Stimulated activated CD4-positive, alpha-beta T cell treated with anti-CD3 and anti-CD28 coated beads, TNF-alpha, amount 100 ng/mL, for 4 hours (primary cell): ENCODE measurements at regions not wholly inside any gene's neighbourhood (a gene's known extent, or its start where the extent isn't known, plus 50 kb on each side); places are given as distances from the start of the nearest gene placed in this dataset.

Experiments
- DNase-seq, 3 experiments: peaks; one replicate each; pipeline ENCODE4 v3.0.0-alpha.2; 2020; ENCODE audit warnings: low read depth in 3 of 3

DNA sequence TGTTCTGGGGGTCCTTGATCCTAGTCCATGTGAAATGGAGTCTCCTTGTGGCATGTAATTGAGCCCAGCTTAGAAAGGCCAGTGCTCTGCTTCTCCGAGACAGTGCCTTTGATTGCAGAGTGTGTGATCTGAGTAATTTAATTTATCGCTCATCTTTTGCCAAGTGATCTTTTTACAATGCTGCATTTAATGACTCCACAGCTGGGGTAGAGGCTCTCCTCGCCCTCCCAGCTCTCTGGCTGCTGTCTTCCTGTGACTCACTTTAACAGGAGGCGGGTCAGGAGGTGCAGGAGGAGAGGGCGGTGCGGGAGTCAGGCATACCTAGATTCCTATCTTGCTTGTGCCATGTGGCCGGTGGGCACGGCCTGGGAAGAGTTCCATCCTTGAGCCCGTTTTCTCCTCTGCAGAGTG is 113.4 kb upstream of the FOXF1 start:
- DNase-seq: no peak

GRCh38 chr16:86398201-86398600 is 112.1 kb upstream of the FOXF1 start:
- DNase-seq: no peak

DNA sequence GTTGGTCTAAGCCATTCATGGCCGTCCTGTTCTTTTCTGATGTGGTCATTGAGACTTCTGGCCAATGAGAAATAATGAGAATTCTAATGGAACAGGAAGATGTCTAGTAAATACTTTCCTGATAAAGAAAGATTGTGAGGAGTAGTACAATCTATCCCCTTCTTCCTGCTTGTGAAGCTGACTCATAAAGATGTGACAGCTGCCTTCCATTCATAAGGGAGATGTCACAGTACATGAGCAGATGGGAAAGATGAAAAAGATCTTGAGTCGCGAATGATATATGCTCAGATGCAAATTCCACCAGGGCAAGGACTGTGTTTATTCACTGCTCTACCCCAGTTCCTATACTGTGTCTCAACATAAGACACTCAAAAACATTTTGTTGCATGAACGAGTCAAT is 111.7 kb upstream of the FOXF1 start:
- DNase-seq: no peak

GRCh38 chr16:86401126-86401525 is 109.2 kb upstream of the FOXF1 start:
- DNase-seq: no peak

DNA sequence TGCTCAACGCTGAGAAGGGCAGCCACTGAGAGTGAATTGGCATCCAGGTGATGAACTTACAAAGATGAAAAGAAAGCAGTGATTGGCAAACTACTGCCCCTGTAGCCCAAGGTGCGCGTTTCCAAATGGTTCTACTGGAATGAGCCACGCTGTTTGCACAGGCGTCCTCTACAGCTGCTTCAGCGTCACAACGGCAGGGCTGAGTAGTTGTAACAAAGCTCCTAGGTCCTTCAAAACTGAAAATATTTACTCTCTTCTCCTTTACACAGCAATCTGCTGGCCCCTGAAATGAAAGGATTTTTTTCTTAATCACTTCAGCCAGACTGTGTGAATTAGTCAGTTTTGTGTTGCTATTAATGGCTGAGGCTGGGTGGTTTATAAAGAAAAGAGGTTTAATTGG is 107.2 kb upstream of the FOXF1 start:
- DNase-seq: no peak

- no peak for DNase-seq
Measured at GRCh38 chr16:86403541-86404163, 106.7 kb upstream of the FOXF1 start.

DNA sequence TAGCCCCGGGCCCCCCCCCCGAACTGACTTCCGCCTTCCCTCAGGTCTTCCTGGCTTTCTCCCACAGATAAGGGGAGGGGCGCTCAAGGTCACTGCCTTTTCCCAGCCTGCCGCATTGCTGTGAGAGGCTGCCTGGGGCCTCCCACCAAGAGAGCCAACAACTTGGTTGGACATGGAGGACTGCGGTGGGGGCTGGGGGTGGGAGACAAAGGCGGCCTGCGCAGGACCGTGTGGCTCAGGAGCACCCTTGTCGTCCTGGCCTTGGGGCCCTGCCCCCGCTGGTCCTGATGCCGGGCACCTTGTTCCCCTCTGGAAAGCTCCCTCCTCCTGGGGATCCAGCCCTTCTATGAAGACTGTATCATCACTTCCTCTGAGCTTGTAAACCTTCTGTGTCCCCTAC is 105.6 kb upstream of the FOXF1 start:
- no peak for DNase-seq

GRCh38 chr16:86405319-86405718 is 105.0 kb upstream of the FOXF1 start:
- no peak for DNase-seq

DNA sequence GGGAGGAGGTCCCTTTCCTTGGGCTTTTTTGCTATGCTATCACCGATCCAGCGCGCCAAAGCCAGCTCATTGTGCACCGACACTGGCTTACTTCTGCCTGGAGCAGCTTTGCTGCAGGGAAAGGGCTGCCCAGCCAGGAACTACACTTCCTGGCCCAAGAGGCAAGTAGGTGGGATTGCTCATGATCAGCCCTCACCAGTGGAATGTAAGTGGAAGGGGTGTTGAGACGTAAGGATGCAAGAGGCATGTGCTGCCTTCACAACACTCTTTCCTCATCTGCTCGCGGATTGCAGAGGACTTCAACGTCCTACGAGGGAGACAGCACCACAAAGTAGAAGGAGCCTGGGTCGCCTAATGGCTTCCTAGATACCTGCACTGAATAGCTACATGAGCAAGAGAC is 104.3 kb upstream of the FOXF1 start:
- no peak for DNase-seq

DNA sequence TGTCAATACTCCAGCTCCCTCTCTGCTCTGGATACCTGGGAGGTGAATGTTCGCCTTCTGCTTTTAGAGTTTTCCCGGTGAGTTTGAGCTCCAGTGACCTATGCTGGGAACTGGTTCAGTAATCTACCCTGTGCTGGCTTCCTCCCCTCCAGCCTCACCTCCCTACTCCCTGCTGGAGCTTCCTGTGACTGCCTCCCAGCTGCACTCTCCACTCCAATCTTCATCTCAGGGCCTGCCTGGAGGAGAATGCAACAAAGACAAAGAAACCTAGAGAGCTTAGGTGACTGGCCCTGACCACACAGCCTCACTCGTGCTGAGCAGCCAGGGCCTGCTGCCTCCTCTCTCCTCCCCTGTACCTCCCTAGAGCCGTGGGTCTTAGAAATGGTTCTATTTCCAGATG is 101.6 kb upstream of the FOXF1 start:
- no peak for DNase-seq

- no peak for DNase-seq
Measured at GRCh38 chr16:86410081-86410480, 100.2 kb upstream of the FOXF1 start.

DNA sequence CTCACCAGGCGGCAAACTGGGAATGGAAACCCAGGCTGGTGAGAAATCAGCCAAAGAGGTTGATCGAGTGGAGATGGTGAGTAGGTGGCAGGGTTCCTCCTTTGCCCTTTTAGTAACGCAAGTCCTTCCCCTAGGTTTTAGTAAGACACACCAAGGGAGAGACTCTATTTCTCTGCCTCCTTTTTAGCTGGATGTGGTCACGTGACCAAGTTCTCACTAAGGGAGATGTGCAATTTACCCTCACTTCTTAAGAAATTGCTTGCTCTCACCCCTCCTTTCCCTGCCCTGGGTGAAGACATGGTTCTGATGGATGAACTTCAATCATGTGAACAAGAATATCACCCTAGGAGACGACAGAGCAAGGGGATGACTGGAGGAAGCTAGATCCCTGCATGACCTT is 99.8 kb upstream of the FOXF1 start:
- DNase-seq: no peak

DNA sequence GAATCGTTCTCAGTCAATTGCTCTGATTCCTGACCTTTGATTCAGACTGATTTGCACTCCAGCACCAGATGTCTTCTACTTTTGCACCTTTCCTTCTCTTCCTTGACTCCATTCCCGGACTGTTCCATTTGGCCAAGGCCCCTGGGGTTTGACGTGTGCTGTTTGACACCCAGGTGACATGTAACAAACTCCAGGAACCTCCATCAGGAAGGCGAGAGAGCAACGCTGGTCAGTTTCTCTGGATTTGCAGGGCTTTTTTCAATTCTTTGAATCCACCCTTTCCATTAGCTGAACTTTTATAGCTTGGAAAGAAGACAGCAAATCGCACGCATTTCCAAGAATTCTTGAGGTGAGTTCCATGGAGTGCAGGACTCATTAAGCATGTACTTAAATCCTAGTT is 98.4 kb upstream of the FOXF1 start:
- DNase-seq: no peak

GRCh38 chr16:86414991-86415740 is 95.2 kb upstream of the FOXF1 start:
- DNase-seq: no peak

DNA sequence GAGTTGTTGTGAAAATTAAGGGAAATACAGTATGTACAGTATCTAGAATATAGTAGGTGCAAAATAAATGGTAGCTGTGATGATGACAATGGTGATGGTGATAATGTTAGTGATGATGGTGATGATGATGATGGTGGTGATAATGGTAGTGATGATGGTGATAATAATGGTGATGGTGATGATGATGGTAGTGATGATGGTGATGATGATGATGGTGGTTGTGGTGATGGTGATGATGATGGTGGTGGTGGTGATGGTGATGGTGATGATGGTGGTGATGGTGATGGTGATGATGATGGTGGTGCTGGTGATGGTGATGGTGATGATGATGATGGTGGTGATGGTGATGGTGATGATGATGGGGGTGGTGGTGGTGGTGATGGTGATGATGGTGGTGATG is 91.3 kb upstream of the FOXF1 start:
- no peak for DNase-seq

DNA sequence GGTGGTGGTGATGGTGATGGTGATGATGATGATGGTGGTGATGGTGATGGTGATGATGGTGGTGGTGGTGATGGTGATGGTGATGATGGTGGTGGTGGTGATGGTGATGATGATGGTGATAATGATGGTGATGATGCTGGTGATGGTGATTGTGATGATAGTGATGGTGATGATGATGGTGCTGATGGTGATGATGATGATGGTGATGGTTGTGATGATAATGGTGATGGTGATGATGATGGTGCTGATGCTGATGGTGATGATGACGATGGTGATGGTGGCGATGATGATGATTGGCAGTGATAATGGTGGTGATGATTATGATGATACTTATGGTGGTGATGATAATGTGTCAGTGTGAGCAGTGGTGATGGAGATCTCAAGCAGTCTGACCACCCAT is 90.8 kb upstream of the FOXF1 start:
- DNase-seq: no peak

- DNase-seq: no peak
Measured at GRCh38 chr16:86421995-86422394, 88.3 kb upstream of the FOXF1 start.

GRCh38 chr16:86424398-86424797 is 85.9 kb upstream of the FOXF1 start:
- no peak for DNase-seq

GRCh38 chr16:86424985-86425384 is 85.3 kb upstream of the FOXF1 start:
- no peak for DNase-seq

DNA sequence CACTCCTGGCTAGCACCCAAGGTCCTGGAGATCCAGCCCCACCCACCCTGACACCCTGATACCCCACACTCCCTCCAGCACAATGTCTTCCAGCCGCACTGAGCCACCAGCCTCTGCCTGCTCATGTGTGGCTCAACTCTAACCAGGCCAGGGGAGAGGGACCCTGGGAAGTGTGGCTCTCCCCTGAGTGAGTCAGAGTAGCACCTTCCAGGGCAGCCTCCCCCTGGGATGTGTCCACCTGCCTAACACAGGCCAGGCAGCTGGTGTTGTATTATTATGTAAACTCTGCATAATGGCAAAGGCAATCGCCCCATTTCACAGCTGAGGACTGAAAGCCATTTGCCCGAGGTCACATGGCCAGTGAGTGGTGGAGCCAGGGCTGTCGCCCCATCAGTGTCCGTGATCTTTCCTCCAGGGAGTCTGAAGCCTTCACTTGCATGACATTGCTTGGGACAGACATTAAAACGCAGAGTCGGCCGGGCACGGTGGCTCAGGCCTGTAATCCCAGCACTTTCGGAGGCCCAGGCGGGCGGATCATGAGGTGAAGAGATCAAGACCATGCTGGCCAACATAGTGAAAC is 84.2 kb upstream of the FOXF1 start:
- no peak for DNase-seq

DNA sequence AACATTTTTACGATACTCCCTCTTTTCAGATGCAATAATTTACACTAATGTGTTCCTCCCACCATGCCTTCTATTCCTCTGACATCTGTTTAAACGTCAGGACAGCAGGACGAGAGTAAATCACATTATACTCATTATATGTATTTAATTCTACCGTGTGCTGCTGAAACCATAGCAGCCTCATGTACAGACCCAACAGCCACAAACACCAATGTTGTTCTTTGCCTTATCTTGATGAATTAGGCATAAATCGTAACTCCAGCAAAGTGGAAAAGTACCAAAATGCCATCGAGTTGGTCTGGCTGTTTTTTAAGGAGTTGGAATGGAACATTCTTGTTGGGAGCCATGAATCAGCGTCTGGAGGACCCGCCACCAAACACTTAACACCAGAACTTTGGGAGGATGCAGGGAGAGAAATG is 82.9 kb upstream of the FOXF1 start:
- DNase-seq: no peak

DNA sequence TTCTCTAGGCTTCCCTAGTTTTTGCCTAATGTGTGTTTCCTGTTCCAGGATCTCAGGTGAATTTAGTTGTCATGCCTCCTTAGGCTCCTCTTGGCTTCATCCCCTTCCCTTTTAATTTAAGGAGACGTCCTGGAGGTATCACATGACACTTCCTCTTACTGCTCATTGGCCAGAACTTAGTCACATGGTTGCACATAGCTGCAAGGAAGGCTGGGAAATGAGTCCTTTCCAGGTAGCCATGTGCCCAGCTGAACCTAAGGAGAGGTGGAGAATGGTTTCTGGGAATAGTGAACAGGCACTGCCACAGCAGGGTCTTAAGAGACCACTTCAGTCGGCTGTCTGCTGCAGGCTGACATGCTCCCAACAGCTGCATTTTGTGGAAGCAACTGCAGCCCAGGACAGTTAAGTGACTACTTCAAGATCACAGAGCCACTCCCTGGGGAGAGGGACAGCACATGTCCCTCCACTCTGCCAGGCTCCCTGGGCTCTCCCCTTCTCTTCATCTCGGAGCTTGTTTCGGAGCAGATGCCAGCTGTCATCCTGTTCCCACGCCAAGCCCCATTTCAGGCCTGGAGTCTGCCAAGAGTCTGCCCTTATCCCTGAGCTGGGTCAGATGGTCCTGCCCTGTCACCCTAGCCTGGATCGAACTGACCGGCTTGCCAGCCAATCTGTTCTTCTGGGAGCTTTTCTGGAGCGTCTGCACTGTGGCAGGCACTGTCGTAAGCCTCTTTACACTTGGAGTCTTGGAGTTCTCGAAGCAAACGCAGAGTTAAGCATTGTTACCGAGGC is 81.4 kb upstream of the FOXF1 start:
- no peak for DNase-seq

DNA sequence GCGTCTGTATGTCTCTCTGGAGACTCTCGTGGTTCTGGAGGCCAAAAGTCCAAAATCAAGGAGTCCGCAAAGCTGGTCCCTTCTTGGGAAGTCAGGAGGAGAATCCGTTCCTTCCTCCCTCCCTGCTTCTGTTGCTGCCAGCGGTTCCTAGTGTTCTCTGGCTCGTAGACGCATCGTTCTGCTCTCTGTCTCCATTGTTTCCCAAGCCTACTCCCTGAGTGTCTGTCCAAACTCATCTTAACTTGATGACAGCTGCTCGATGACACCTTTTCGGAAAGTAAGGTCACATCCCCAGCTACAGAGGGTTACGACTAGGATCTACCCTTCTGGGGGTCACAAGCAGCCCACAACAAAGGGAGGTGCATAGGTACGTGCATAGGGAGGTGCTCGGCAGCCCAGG is 80.7 kb upstream of the FOXF1 start:
- no peak for DNase-seq
